ENCODE measurements at regions not wholly inside any gene's neighbourhood (a gene's known extent, or its start where the extent isn't known, plus 50 kb on each side); places are given as distances from the start of the nearest gene placed in this dataset.

DNA sequence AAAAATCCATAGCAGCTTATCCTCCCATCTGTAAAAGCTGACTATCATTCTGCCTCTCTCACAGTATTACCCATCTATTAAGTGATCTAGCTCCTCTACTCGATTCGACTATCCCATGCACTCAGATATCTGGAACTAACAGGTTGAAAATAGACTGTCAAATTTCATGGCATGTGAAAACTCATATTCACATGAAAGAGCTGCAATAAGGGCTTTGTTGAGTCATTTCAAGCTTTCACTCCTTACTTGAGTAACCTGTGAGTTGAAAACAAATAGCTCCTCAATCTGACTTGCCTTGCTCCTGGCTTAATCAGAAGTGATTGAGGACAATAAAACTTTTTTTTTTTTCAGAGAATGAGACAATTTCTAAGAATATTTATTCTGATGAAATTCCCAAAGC, 192.4 kb upstream of the ERBB4 start:
- Histone ChIP-seq H3K9me2 (replicated peaks; ENCODE audit: insufficient read depth) (no peaks in the 10 kb centered on the region), H3K4me1 (ENCODE audit: insufficient read depth) (peaks cover 3% of the 10 kb centered on the region), H3K4me3 (no peak overlapping the region), H3K27me3 (no peaks in the 10 kb centered on the region), H3K27ac (no peak overlapping the region), H3K9me3 (ENCODE audit: low read depth) (no peaks in the 10 kb centered on the region), H3K79me2 (no peaks in the 10 kb centered on the region), H3K36me3 (replicated peaks; ENCODE audit: insufficient read depth, low read depth) (no peaks in the 10 kb centered on the region), H3K4me2 (no peak overlapping the region), H2AFZ (no peak overlapping the region), H4K20me1 (ENCODE audit: insufficient read depth, poor library complexity, severe bottlenecking) (no peaks in the 10 kb centered on the region)
- no peak for DNase-seq (ENCODE audit: low spot score)
- 88% methylated on average over 2 of the region's 2 CpGs for WGBS (ENCODE audit: low lambda C conversion rate, missing lambda C conversion rate)
- TF ChIP-seq EZH2 (IDR thresholded peaks at IDR 0.05; ENCODE audit: borderline replicate concordance): no peak
- TF ChIP-seq, protein P1, sequence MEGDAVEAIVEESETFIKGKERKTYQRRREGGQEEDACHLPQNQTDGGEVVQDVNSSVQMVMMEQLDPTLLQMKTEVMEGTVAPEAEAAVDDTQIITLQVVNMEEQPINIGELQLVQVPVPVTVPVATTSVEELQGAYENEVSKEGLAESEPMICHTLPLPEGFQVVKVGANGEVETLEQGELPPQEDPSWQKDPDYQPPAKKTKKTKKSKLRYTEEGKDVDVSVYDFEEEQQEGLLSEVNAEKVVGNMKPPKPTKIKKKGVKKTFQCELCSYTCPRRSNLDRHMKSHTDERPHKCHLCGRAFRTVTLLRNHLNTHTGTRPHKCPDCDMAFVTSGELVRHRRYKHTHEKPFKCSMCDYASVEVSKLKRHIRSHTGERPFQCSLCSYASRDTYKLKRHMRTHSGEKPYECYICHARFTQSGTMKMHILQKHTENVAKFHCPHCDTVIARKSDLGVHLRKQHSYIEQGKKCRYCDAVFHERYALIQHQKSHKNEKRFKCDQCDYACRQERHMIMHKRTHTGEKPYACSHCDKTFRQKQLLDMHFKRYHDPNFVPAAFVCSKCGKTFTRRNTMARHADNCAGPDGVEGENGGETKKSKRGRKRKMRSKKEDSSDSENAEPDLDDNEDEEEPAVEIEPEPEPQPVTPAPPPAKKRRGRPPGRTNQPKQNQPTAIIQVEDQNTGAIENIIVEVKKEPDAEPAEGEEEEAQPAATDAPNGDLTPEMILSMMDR (IDR thresholded peaks at IDR 0.05; ENCODE audit: poor library complexity): no peak
- no peak for TF ChIP-seq EZH2phosphoT487 (IDR thresholded peaks at IDR 0.05; ENCODE audit: low read depth, severe bottlenecking, unreplicated experiment)

DNA sequence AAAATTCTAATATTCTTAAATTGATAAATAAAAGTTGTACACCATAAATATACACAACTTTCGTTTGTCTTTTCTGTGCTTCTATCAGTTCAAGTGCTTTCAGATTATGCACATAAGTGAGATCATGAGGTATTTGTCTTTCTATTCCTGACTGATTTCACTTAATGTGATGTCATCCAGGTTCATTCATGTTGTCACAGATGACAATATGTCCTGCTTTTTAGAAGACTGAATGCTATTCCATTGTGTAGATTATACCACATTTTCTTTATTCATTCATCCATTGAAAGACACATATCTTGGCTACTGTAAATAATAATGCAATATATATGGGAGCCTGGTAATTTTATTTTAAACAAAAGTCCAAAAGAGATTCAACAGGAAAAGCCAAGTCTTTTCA, 190.1 kb upstream of the ERBB4 start:
- no peaks in the 10 kb centered on the region for H3K4me1 ChIP-seq (ENCODE audit: insufficient read depth)
- no peaks in the 10 kb centered on the region for H3K27me3 ChIP-seq
- no peak overlapping the region for H3K27ac ChIP-seq
- no peak overlapping the region for H3K4me2 ChIP-seq
- H3K79me2 ChIP-seq: no peaks in the 10 kb centered on the region
- no peak overlapping the region for H2AFZ ChIP-seq
- H3K9me3 ChIP-seq (ENCODE audit: low read depth): no peaks in the 10 kb centered on the region
- TF ChIP-seq, protein P1 (IDR thresholded peaks at IDR 0.05; ENCODE audit: poor library complexity): no peak
- TF ChIP-seq EZH2phosphoT487 (IDR thresholded peaks at IDR 0.05; ENCODE audit: low read depth, severe bottlenecking, unreplicated experiment) (no peak), EZH2 (IDR thresholded peaks at IDR 0.05; ENCODE audit: borderline replicate concordance) (no peak)
- H3K9me2 ChIP-seq (replicated peaks; ENCODE audit: insufficient read depth): no peaks in the 10 kb centered on the region
- H3K36me3 ChIP-seq (replicated peaks; ENCODE audit: insufficient read depth, low read depth): no peaks in the 10 kb centered on the region
- DNase-seq (ENCODE audit: low spot score): no peak
- WGBS (ENCODE audit: low lambda C conversion rate, missing lambda C conversion rate): 85% methylated on average over 1 of the region's 1 CpG
- H4K20me1 ChIP-seq (ENCODE audit: insufficient read depth, poor library complexity, severe bottlenecking): no peaks in the 10 kb centered on the region
- no peak overlapping the region for H3K4me3 ChIP-seq

DNA sequence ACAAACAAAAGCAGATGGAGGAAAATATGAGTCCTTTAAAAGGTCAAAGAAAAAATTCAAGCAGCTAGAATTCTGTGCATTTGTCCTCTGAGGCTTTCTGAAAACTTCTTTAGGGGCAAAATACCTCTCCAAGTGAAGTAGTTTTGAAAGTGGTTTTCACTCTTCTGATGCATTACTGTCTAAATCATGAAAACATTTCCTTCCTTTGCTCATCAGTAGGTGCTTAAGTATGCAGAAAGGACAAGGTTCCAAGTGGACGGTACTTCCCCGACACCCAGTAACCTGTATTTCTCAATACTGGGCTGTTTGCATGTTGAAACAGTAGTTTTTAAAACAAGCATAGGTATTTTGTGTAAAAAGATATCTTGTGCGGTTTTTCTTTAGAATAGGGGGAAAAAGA, 189.1 kb upstream of the ERBB4 start:
- no peaks in the 10 kb centered on the region for H3K9me3 ChIP-seq (ENCODE audit: low read depth)
- H3K4me1 ChIP-seq (ENCODE audit: insufficient read depth): no peaks in the 10 kb centered on the region
- no peaks in the 10 kb centered on the region for H3K79me2 ChIP-seq
- no peak overlapping the region for H3K27ac ChIP-seq
- no peak overlapping the region for H3K4me2 ChIP-seq
- H3K27me3 ChIP-seq: no peaks in the 10 kb centered on the region
- no peak overlapping the region for H3K4me3 ChIP-seq
- DNase-seq (ENCODE audit: low spot score): no peak
- WGBS (ENCODE audit: low lambda C conversion rate, missing lambda C conversion rate): 78% methylated on average over 3 of the region's 3 CpGs
- TF ChIP-seq EZH2phosphoT487 (IDR thresholded peaks at IDR 0.05; ENCODE audit: low read depth, severe bottlenecking, unreplicated experiment): no peak
- TF ChIP-seq, protein P1 (IDR thresholded peaks at IDR 0.05; ENCODE audit: poor library complexity): no peak
- TF ChIP-seq EZH2 (IDR thresholded peaks at IDR 0.05; ENCODE audit: borderline replicate concordance): no peak
- H3K9me2 ChIP-seq (replicated peaks; ENCODE audit: insufficient read depth): no peaks in the 10 kb centered on the region
- no peaks in the 10 kb centered on the region for H4K20me1 ChIP-seq (ENCODE audit: insufficient read depth, poor library complexity, severe bottlenecking)
- no peaks in the 10 kb centered on the region for H3K36me3 ChIP-seq (replicated peaks; ENCODE audit: insufficient read depth, low read depth)
- no peak overlapping the region for H2AFZ ChIP-seq

- TF ChIP-seq EZH2 (IDR thresholded peaks at IDR 0.05; ENCODE audit: borderline replicate concordance): no peak
- TF ChIP-seq, protein P1 (IDR thresholded peaks at IDR 0.05; ENCODE audit: poor library complexity): no peak
- TF ChIP-seq EZH2phosphoT487 (IDR thresholded peaks at IDR 0.05; ENCODE audit: low read depth, severe bottlenecking, unreplicated experiment): no peak
- WGBS (ENCODE audit: low lambda C conversion rate, missing lambda C conversion rate): 85% methylated on average over 2 of the region's 2 CpGs
- no peaks in the 10 kb centered on the region for H3K4me1 ChIP-seq (ENCODE audit: insufficient read depth)
- no peaks in the 10 kb centered on the region for H3K36me3 ChIP-seq (replicated peaks; ENCODE audit: insufficient read depth, low read depth)
- H2AFZ ChIP-seq: no peak overlapping the region
- no peak overlapping the region for H3K27ac ChIP-seq
- H3K9me2 ChIP-seq (replicated peaks; ENCODE audit: insufficient read depth): no peaks in the 10 kb centered on the region
- H3K4me2 ChIP-seq: no peak overlapping the region
- no peaks in the 10 kb centered on the region for H3K9me3 ChIP-seq (ENCODE audit: low read depth)
- no peaks in the 10 kb centered on the region for H4K20me1 ChIP-seq (ENCODE audit: insufficient read depth, poor library complexity, severe bottlenecking)
- DNase-seq (ENCODE audit: low spot score): no peak
- no peaks in the 10 kb centered on the region for H3K27me3 ChIP-seq
- no peaks in the 10 kb centered on the region for H3K79me2 ChIP-seq
- no peak overlapping the region for H3K4me3 ChIP-seq
Measured at GRCh38 chr2:212726403-212726802, 187.8 kb upstream of the ERBB4 start.
